ELR (cell line): ENCODE measurements at regions not wholly inside any gene's neighbourhood (a gene's known extent, or its start where the extent isn't known, plus 50 kb on each side); places are given as distances from the start of the nearest gene placed in this dataset.
"Not testable (repeated sequence)": the region's sequence is repeated elsewhere in the genome, so short reads cannot be mapped to it uniquely, and the experiment has no call there.

Source experiments
- DNase-seq: peaks from one replicate; pipeline ENCODE4 v3.0.0-alpha.2; 2015; ENCODE audit warnings: low read depth

GRCh38 chr12:108423486-108423885 is 84.4 kb upstream of the CMKLR1 start:
- DNase-seq = no peak

- not testable (repeated sequence) for DNase-seq
These were observed 82.0 kb upstream of the CMKLR1 start for GRCh38 chr12:108421082-108421481.

GRCh38 chr12:108420421-108420820 is 81.3 kb upstream of the CMKLR1 start:
- not testable (repeated sequence) for DNase-seq

GRCh38 chr12:108419949-108420348 is 80.8 kb upstream of the CMKLR1 start:
- DNase-seq = no peak

DNA sequence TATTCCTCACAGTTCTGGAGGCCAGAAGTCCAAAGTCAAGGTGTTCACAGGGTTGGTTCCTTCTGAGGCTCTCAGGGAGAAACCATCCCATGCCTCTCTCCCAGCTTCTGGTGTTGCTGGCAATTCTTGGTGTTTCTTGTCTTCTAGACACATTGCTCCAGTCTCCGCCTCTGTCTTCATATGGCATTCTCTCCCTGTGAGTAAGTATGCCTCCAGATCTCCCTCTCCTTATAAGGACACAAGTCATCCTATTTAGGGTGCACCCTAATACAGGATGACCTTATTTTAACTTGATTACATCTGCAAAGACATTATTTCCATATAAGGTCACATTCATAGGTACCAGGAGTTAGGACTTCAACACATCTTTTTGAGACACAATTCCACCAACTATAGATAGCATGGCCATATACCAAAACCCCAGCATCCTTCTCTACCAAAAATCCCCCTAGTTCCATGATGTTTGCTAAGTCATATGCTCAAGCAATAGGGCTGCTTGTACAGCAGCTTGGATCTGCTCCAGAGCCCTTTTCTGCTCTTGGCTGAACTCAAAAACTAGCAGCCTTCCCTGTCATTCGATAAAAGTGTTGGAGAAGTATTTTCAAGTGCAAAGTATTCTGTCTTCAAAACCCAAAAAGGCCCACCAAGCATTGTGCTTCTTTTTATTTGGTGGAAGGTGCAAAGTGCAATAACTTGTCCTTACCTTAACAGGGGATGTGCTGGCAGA is 79.2 kb upstream of the CMKLR1 start:
- DNase-seq = no peak

DNA sequence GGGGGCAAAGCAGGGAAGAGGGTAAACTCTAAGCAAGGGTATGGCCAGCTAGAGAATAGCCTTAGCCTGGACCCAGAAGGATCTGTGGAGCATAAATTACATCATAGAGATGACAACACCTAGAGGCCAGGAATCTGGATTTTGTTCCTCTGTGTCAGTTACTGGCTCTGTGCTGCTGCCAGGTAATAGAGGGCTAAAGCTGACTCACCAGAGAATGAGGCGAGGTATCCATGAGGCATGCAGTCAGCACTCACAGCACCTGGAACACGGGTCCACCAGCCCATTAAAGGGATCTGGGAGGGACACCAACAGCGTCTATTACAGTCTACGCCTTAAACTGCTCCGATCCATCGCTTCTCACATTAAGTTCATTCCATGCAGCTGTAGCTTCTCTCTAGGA is 74.9 kb upstream of the CMKLR1 start:
- DNase-seq = no peak

GRCh38 chr12:108410689-108411088 is 71.6 kb upstream of the CMKLR1 start:
- DNase-seq = no peak

DNA sequence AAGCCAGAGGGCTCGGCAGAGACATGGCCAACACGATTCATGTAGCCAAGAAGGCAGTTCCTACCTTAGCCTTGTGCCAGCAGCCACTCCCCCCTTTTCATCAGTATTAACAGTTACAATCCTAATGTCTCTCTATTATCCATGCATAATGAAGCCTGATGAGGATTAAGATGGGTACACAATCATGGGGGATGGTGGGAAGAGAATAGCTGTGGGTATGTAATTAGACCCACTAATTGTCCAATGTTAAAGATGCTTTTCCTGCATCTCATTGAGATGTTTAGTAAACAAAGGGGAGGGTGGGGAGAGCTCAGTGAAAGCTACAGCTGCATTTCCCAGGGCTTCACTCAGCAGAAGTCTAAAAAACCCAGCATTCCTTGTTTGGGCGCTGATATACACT is 70.4 kb upstream of the CMKLR1 start:
- no peak for DNase-seq

DNA sequence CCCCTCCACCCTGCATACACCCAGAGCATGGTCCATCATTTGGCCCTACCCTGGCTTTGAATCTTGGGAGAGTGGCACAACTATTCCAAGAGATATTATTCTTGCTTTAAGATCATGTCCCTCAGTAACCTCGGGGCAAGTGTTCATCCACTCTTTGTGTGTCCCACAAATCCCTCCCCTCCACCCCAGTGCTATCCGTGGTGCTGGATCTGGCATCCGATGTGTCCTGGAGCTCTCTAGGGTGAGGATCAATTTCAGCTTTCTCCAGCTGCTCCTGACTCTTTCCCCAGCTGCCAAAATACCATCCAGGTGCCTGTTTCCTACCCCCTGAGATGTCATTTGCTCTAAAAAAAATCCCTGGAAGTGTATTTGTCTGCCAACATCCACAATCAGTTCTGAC is 64.8 kb upstream of the CMKLR1 start:
- DNase-seq = no peak

- no peak for DNase-seq
These were observed 62.9 kb upstream of the CMKLR1 start for GRCh38 chr12:108401964-108402363.

- DNase-seq = no peak
These were observed 61.9 kb upstream of the CMKLR1 start for GRCh38 chr12:108400900-108401480.

DNA sequence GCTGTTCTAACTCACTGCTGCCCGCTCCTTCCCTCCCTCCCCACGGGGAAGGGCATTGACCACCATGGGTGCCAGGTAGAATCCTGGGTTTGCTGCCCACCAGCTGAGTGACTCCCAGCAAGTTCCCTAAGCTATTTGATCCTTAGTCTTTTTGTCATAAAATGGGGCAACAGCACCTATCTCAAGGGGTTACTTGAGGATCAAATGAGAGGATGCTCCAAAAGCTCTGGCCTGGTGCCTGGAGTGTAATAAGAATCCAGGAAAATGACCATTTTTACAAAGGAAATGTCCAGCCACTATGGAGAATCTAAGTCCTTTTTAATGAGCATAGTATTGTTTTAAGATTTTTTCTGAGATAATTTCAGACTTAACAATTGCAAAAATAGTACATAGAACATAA is 61.4 kb upstream of the CMKLR1 start:
- no peak for DNase-seq

GRCh38 chr12:108400056-108400455 is 60.9 kb upstream of the CMKLR1 start:
- no peak for DNase-seq

DNA sequence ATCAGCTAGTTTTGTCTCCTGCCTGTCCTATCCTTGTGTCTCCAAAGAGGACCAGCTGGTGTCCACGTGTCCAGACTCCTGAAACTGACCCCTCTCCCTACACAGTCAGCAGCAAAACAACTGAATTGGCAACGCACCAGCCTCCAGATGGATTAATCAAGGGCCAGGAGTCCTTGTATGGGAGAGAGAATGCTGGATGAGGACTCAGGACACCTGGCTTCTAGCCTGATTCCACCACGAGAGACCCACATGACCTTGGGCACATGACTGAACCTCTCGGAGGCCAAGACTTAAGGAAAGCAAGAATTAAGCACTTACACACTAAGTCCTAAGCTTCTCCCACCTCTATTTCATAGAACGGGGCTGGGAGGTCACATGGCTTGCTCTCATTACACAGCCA is 60.4 kb upstream of the CMKLR1 start:
- no peak for DNase-seq

DNA sequence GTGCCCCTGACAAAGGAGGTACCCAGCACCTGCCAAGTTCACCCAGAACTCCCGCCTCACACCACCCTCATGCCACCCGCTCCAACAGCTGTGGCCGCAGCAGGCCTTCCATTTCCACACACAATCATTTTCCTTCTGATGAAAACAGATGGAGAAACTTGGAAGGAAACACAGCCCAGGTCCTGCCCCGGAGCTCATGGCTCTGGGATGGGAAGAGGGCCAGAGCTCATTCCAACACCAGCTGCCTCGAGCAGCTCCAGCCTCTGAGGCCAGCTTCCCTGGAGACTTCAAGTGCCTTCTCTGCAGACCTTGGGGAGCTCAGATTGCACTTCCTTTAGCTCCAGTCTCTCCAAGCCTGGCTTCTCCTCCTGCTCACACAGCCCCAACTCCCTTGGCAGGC is 55.1 kb upstream of the CMKLR1 start:
- no peak for DNase-seq

DNA sequence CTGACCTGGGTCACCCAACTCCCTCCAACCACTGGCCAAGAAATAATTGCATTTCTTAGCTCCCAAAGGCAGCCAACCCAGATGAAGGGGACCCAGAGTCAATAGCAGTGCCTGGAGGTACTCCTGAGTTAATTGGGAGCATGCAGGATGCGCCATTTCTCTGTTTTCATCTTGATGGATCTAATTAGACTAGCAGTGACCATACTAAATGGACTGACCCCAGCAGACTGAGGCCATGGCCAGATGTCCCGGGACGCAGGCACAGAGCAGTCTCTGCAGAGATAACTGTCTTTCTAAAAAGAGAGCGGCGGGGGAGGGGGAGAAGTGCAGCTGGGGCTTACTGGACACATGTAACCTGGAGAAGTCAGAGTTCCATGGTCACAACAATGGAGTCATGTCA is 53.2 kb upstream of the CMKLR1 start:
- DNase-seq = no peak

- no peak for DNase-seq
These were observed 51.5 kb upstream of the CMKLR1 start for GRCh38 chr12:108390495-108391203.

DNA sequence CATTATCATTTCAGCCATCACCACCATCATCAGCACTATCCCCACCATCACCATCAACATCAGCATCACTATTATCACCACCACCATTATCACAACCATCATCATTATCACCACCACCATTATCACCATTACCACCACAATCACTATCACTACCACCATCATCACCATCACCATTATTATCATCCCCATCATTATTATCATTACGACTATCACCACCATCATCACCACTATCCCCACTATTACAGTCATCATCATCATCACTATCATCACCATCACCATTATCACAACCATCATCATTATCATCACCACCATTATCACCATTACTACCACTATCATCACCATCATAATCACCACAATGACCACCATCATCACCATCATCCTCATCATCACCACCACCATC is 50.4 kb upstream of the CMKLR1 start:
- DNase-seq = no peak
